IMR-90 (cell line): ENCODE measurements at regions not wholly inside any gene's neighbourhood (a gene's known extent, or its start where the extent isn't known, plus 50 kb on each side); places are given as distances from the start of the nearest gene placed in this dataset.

Experiments used
- ATAC-seq: fragments of 200-7000 bp; cut with Tn5 transposase; 2 replicates; pipeline ENCODE4 v1.9.1; 2020; ENCODE audit warnings: low read depth, mild to moderate bottlenecking, moderate library complexity
- BruUV-seq: library from RNA; stranded (reverse); fragments of 400-500 nt; replicated peaks from 2 replicates; lab custom pipeline; 2021; lab: Mats Ljungman, UMichigan
- CTCF ChIA-PET: fragments of 300-600 bp; formaldehyde crosslinking; extraction: SDS; loops from one replicate; lab custom pipeline; 2021; ENCODE audit warnings: antibody characterized with exemption; lab: Yijun Ruan, JAX
- POLR2A ChIA-PET: fragments of 300-600 bp; sonication (Branson Sonifier 250); formaldehyde crosslinking; loops from one replicate; lab custom pipeline; 2022; ENCODE audit warnings: antibody characterized with exemption; ENCODE audit not compliant: unreplicated experiment; lab: Charles Lee
- DNase-seq: peaks from one replicate; pipeline ENCODE4 v3.0.0; 2013
- H2AFZ ChIP-seq: replicated peaks from 2 replicates; pipeline ENCODE3; 2013; ENCODE audit warnings: low read length, mild to moderate bottlenecking; ENCODE audit not compliant: poor library complexity
- H2AK5ac ChIP-seq: 2 replicates; pipeline ENCODE4 v1.6.1; 2013; ENCODE audit warnings: low read depth, low read length, inconsistent platforms
- H2AK9ac ChIP-seq: replicated peaks from 2 replicates; pipeline ENCODE3; 2013; ENCODE audit warnings: mild to moderate bottlenecking, low read depth, low read length, moderate library complexity; ENCODE audit not compliant: poor library complexity
- H2BK120ac ChIP-seq: 2 replicates; pipeline ENCODE4 v1.6.1; 2013; ENCODE audit warnings: low read depth, low read length, inconsistent platforms
- H2BK15ac ChIP-seq: 3 replicates; pipeline ENCODE4 v1.6.1; 2013; ENCODE audit warnings: low read depth, low read length, inconsistent platforms
- H2BK20ac ChIP-seq: 2 replicates; pipeline ENCODE4 v1.6.1; 2013; ENCODE audit warnings: low read depth, mild to moderate bottlenecking, inconsistent platforms, low read length, moderate library complexity
- H2BK5ac ChIP-seq: 2 replicates; pipeline ENCODE4 v1.6.1; 2013; ENCODE audit warnings: mild to moderate bottlenecking, low read depth, low read length, inconsistent platforms; ENCODE audit not compliant: poor library complexity, severe bottlenecking
- H3K14ac ChIP-seq: replicated peaks from 2 replicates; pipeline ENCODE4 v1.6.1; 2013; ENCODE audit warnings: low read depth, low read length, inconsistent platforms
- H3K18ac ChIP-seq: 2 replicates; pipeline ENCODE4 v1.6.1; 2013; ENCODE audit warnings: low read depth, low read length, control low read depth
- H3K23ac ChIP-seq: 2 replicates; pipeline ENCODE4 v1.6.1; 2013; ENCODE audit warnings: low read depth, low read length, inconsistent platforms
- H3K27ac ChIP-seq: 2 replicates; pipeline ENCODE4 v1.5.1; 2013; ENCODE audit warnings: mild to moderate bottlenecking, control low read depth, low read length; ENCODE audit not compliant: insufficient read depth
- H3K27me3 ChIP-seq: 2 replicates; pipeline ENCODE4 v1.6.1; 2013; ENCODE audit warnings: low read length; ENCODE audit not compliant: control insufficient read depth, insufficient read depth
- H3K36me3 ChIP-seq: 2 replicates; pipeline ENCODE4 v1.6.1; 2013; ENCODE audit warnings: low read length, mixed read lengths; ENCODE audit not compliant: control insufficient read depth, insufficient read depth
- H3K4ac ChIP-seq: 2 replicates; pipeline ENCODE4 v1.6.1; 2013; ENCODE audit warnings: low read depth, low read length, inconsistent platforms
- H3K4me1 ChIP-seq: 2 replicates; pipeline ENCODE4 v1.6.1; 2013; ENCODE audit warnings: low read length, mixed read lengths; ENCODE audit not compliant: control insufficient read depth, insufficient read depth
- H3K4me2 ChIP-seq: 2 replicates; pipeline ENCODE4 v1.6.1; 2013; ENCODE audit warnings: low read depth, mild to moderate bottlenecking, control low read depth, low read length, moderate library complexity
- H3K4me3 ChIP-seq: 2 replicates; pipeline ENCODE4 v1.5.1; 2013; ENCODE audit warnings: low read depth, mild to moderate bottlenecking, control low read depth, low read length, moderate library complexity; ENCODE audit not compliant: insufficient read depth
- H3K56ac ChIP-seq: 2 replicates; pipeline ENCODE4 v1.6.1; 2013; ENCODE audit warnings: low read length, inconsistent platforms; ENCODE audit not compliant: insufficient read depth; ENCODE audit errors: extremely low read depth
- H3K79me1 ChIP-seq, 2 experiments: 2 replicates each; pipeline ENCODE4 v1.6.1; 2013; ENCODE audit warnings: low read length in 2 of 2, inconsistent platforms in 1 of 2, low read depth in 1 of 2
- H3K9ac ChIP-seq: 2 replicates; pipeline ENCODE4 v1.6.1; 2013; ENCODE audit warnings: low read depth, low read length, control low read depth
- H3K9me1 ChIP-seq: 2 replicates; pipeline ENCODE4 v1.6.1; 2013; ENCODE audit warnings: low read length, inconsistent platforms; ENCODE audit not compliant: insufficient read depth
- H3K9me3 ChIP-seq: 2 replicates; pipeline ENCODE4 v1.6.1; 2013; ENCODE audit warnings: low read length; ENCODE audit not compliant: control insufficient read depth, insufficient read depth
- H4K20me1 ChIP-seq: 2 replicates; pipeline ENCODE4 v1.6.1; 2013; ENCODE audit warnings: low read length, inconsistent platforms; ENCODE audit not compliant: insufficient read depth
- H4K5ac ChIP-seq: 2 replicates; pipeline ENCODE4 v1.6.1; 2013; ENCODE audit warnings: mild to moderate bottlenecking, low read depth, low read length, control low read depth
- H4K8ac ChIP-seq, 2 experiments: 2 replicates each; pipeline ENCODE4 v1.6.1; 2013; ENCODE audit warnings: low read depth in 2 of 2, low read length in 2 of 2, control low read depth in 1 of 2, inconsistent platforms in 1 of 2
- H4K91ac ChIP-seq: 2 replicates; pipeline ENCODE4 v1.6.1; 2013; ENCODE audit warnings: low read depth, low read length, inconsistent platforms; ENCODE audit not compliant: insufficient read depth
- BHLHE40 ChIP-seq: fragments of 150-350 bp; IDR thresholded peaks from 2 replicates; pipeline ENCODE4 v1.6.1; 2016; ENCODE audit warnings: mild to moderate bottlenecking, low read depth, low read length
- CEBPB ChIP-seq: IDR thresholded peaks from 2 replicates; pipeline ENCODE4 v1.6.1; 2012; ENCODE audit warnings: low read depth, low read length, improper control_type of control experiment
- MAFK ChIP-seq: IDR thresholded peaks from 2 replicates; pipeline ENCODE4 v1.6.1; 2012; ENCODE audit warnings: low read depth, low read length, improper control_type of control experiment
- MAZ ChIP-seq: IDR thresholded peaks from 2 replicates; pipeline ENCODE4 v1.6.1; 2012; ENCODE audit warnings: low read depth, mild to moderate bottlenecking, low read length, improper control_type of control experiment, moderate library complexity, borderline replicate concordance
- NFE2L2 ChIP-seq: fragments of 150-350 bp; IDR thresholded peaks from 2 replicates; pipeline ENCODE4 v1.6.1; 2016; ENCODE audit warnings: low read depth, mild to moderate bottlenecking, low read length
- POLR2A ChIP-seq: IDR thresholded peaks from 2 replicates; pipeline ENCODE4 v1.6.1; 2012; ENCODE audit warnings: mild to moderate bottlenecking, low read depth, low read length
- RCOR1 ChIP-seq: IDR thresholded peaks from 2 replicates; pipeline ENCODE4 v1.6.1; 2012; ENCODE audit warnings: mild to moderate bottlenecking, low read length, improper control_type of control experiment; ENCODE audit not compliant: insufficient replicate concordance
- SMC3 ChIP-seq: fragments of 150-350 bp; IDR thresholded peaks from 2 replicates; pipeline ENCODE4 v1.6.1; 2016; ENCODE audit warnings: low read depth, mild to moderate bottlenecking, antibody characterized with exemption, low read length, moderate library complexity
- WGBS, 2 experiments: methylation state at CpG; one replicate each; pipeline versions ENCODE4 v1.1.5 to v1.1.7; 2013; ENCODE audit warnings: missing lambda C conversion rate in 2 of 2; ENCODE audit not compliant: insufficient read length in 1 of 2; ENCODE audit errors: extremely low coverage in 2 of 2; 5-methylcytosine and 5-hydroxymethylcytosine counted together
- dilution Hi-C: fragments of 300-500 bp; cut with HindIII; formaldehyde crosslinking; loops from one replicate; pipeline ENCODE4 v1.14.3; 2018; ENCODE audit warnings: low sequenced_read_pairs; ENCODE audit not compliant: unreplicated experiment
- in situ Hi-C: fragments of 300-500 bp; cut with MboI; formaldehyde crosslinking; loops from 3 replicates; pipeline ENCODE4 v1.14.3; 2019; ENCODE audit warnings: low sequenced_read_pairs, inconsistent platforms, mixed read lengths
- intact Hi-C: fragments of 100-400 bp; cut with micrococcal nuclease; formaldehyde crosslinking; loops from 2 replicates; pipeline ENCODE4 v1.10.0; 2022
- TF ChIP-seq, protein P1 (sequence below): fragments of 150-350 bp; IDR thresholded peaks from 2 replicates; pipeline ENCODE4 v1.6.1; 2016; ENCODE audit warnings: low read depth, mild to moderate bottlenecking, low read length, moderate library complexity, borderline replicate concordance
- TF ChIP-seq, protein P2 (sequence below): conservative IDR thresholded peaks from 2 replicates; pipeline ENCODE4 v1.5.1; 2012; ENCODE audit warnings: mild to moderate bottlenecking, low read depth, low read length, improper control_type of control experiment

DNA sequence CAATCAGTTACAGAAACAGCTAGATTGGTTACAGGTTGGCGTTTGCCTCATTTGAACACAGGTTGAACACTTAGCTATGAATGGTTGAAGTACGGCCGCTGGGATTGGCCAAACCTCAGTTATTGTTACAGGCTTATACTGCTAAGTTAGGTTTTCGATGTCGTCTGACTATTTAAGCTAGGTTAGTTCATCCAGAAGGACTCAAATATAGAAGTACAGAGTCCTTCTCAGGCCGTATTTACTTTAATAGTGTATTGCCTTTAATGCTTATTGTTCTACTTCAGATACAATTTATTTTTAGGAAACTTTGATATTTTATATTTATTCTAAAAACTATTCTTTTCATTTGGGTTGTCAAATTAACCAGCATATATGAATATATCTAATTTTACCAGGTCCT is 334.7 kb downstream of the FAT4 start:
- Histone ChIP-seq H3K36me3 (no peaks in the 10 kb centered on the region), H3K14ac (no peak overlapping the region), H2BK120ac (no peak overlapping the region), H3K23ac (no peak overlapping the region), H2BK15ac (no peak overlapping the region), H4K91ac (no peak overlapping the region), H2AK5ac (peak overlapping the region; percentile 16; the same call in 1 of the 2 replicates), H4K20me1 (no peaks in the 10 kb centered on the region), H4K5ac (no peak overlapping the region), H3K56ac (no peak overlapping the region), H3K79me1 (no peaks in the 10 kb centered on the region), H3K4ac (no peak overlapping the region), H3K27me3 (no peaks in the 10 kb centered on the region), H2BK20ac (no peak overlapping the region), H3K18ac (no peak overlapping the region), H2BK5ac (no peak overlapping the region), H3K4me2 (no peak overlapping the region), H2AFZ (no peak overlapping the region), H3K27ac (no peak overlapping the region), H3K9me1 (no peaks in the 10 kb centered on the region), H4K8ac (no peak overlapping the region), H3K9ac (no peak overlapping the region), H2AK9ac (no peak overlapping the region), H3K4me3 (no peak overlapping the region), H3K9me3 (no peaks in the 10 kb centered on the region), H3K4me1 (no peaks in the 10 kb centered on the region)
- no peak for DNase-seq
- no peak for ATAC-seq
- BruUV-seq = no TSS peak
- dilution Hi-C loops (no loop called here), in situ Hi-C loops (no loop called here), intact Hi-C loops (no loop called here)
- POLR2A ChIA-PET = no interaction called here
- 83% methylated on average over 1 of the region's 6 CpGs; no CpG with 5 or more reads in 1 of the 2 experiments for WGBS, 2 experiments
- CTCF ChIA-PET = no interaction called here
- TF ChIP-seq POLR2A (no peak), BHLHE40 (no peak), MAFK (no peak), NFE2L2 (no peak), CEBPB (no peak), RCOR1 (no peak), MAZ (no peak), SMC3 (no peak)
- TF ChIP-seq, protein P1, sequence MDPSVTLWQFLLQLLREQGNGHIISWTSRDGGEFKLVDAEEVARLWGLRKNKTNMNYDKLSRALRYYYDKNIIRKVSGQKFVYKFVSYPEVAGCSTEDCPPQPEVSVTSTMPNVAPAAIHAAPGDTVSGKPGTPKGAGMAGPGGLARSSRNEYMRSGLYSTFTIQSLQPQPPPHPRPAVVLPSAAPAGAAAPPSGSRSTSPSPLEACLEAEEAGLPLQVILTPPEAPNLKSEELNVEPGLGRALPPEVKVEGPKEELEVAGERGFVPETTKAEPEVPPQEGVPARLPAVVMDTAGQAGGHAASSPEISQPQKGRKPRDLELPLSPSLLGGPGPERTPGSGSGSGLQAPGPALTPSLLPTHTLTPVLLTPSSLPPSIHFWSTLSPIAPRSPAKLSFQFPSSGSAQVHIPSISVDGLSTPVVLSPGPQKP = no peak
- TF ChIP-seq, protein P2, sequence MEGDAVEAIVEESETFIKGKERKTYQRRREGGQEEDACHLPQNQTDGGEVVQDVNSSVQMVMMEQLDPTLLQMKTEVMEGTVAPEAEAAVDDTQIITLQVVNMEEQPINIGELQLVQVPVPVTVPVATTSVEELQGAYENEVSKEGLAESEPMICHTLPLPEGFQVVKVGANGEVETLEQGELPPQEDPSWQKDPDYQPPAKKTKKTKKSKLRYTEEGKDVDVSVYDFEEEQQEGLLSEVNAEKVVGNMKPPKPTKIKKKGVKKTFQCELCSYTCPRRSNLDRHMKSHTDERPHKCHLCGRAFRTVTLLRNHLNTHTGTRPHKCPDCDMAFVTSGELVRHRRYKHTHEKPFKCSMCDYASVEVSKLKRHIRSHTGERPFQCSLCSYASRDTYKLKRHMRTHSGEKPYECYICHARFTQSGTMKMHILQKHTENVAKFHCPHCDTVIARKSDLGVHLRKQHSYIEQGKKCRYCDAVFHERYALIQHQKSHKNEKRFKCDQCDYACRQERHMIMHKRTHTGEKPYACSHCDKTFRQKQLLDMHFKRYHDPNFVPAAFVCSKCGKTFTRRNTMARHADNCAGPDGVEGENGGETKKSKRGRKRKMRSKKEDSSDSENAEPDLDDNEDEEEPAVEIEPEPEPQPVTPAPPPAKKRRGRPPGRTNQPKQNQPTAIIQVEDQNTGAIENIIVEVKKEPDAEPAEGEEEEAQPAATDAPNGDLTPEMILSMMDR = no peak
